Eye (tissue), 1 donor: ENCODE measurements at regions not wholly inside any gene's neighbourhood (a gene's known extent, or its start where the extent isn't known, plus 50 kb on each side); places are given as distances from the start of the nearest gene placed in this dataset.

Experiments
- DNase-seq: peaks from one replicate; pipeline ENCODE4 v3.0.0-alpha.2; 2015

- DNase-seq = no peak
Measured at GRCh38 chr2:211070547-211070946, 514.1 kb downstream of the CPS1 start.

GRCh38 chr2:211077216-211077767 lies 520.9 kb downstream of the CPS1 start:
- DNase-seq = peak; percentile 78

- DNase-seq = peak; percentile 43
Measured at GRCh38 chr2:211084352-211084751, 528.0 kb downstream of the CPS1 start.

- peak; percentile 77 for DNase-seq
Measured at GRCh38 chr2:211085056-211085680, 528.8 kb downstream of the CPS1 start.

- DNase-seq = peak; percentile 26
Measured at GRCh38 chr2:211086049-211086448, 529.6 kb downstream of the CPS1 start.

GRCh38 chr2:211089127-211089526 lies 532.7 kb downstream of the CPS1 start:
- DNase-seq = no peak

- no peak for DNase-seq
Measured at GRCh38 chr2:211093743-211094303, 537.4 kb downstream of the CPS1 start.

- no peak for DNase-seq
Measured at GRCh38 chr2:211103989-211104388, 547.6 kb downstream of the CPS1 start.

- DNase-seq = no peak
Measured at GRCh38 chr2:211113334-211114175, 557.2 kb downstream of the CPS1 start.

- DNase-seq = peak; percentile 66
Measured at GRCh38 chr2:211114826-211115455, 558.5 kb downstream of the CPS1 start.

GRCh38 chr2:211117026-211117425 lies 560.6 kb downstream of the CPS1 start:
- DNase-seq = no peak

- no peak for DNase-seq
Measured at GRCh38 chr2:211126256-211126655, 569.9 kb downstream of the CPS1 start.

- no peak for DNase-seq
Measured at GRCh38 chr2:211127501-211127900, 571.1 kb downstream of the CPS1 start.

- no peak for DNase-seq
Measured at GRCh38 chr2:211128287-211128686, 571.9 kb downstream of the CPS1 start.

GRCh38 chr2:211129798-211130197 lies 573.4 kb downstream of the CPS1 start:
- DNase-seq = no peak

GRCh38 chr2:211132046-211132445 lies 575.6 kb downstream of the CPS1 start:
- DNase-seq = no peak

- DNase-seq = no peak
Measured at GRCh38 chr2:211132573-211132972, 576.2 kb downstream of the CPS1 start.

- DNase-seq = no peak
Measured at GRCh38 chr2:211133766-211134165, 577.4 kb downstream of the CPS1 start.

GRCh38 chr2:211138551-211138950 lies 582.2 kb downstream of the CPS1 start:
- DNase-seq = no peak

GRCh38 chr2:211141646-211142045 lies 585.2 kb downstream of the CPS1 start:
- DNase-seq = no peak

GRCh38 chr2:211144078-211144477 lies 587.7 kb downstream of the CPS1 start:
- DNase-seq = no peak

- DNase-seq = no peak
Measured at GRCh38 chr2:211144974-211145665, 588.7 kb downstream of the CPS1 start.

GRCh38 chr2:211149731-211150130 lies 593.3 kb downstream of the CPS1 start:
- no peak for DNase-seq
